ENCODE measurements at regions not wholly inside any gene's neighbourhood (a gene's known extent, or its start where the extent isn't known, plus 50 kb on each side); places are given as distances from the start of the nearest gene placed in this dataset.
"Not testable (repeated sequence)": the region's sequence is repeated elsewhere in the genome, so short reads cannot be mapped to it uniquely, and the experiment has no call there.

DNA sequence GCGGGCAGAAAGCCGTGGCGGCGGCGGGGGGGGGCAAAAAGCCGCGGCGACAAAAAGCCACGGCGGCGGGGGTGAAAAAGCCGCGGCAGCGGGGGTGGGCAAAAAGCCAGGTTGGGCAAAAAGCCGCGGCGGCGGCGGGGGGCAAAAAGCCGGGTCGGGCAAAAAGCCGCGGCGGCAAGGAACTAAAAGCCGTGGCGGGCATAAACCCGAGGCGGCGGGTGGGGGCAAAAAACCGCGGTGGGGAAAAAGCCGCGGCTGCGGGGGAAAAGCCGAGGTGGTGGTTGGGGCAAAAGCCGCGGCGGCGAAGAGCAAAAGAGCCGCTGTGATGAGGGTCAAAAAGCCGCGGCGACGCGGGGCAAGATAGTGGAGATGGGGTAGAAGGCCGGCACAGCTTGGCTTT, 1834.2 kb downstream of the FOXD4L5 start:
- not testable (repeated sequence) for H3K4me3 ChIP-seq (ENCODE audit: low read length); DNase-seq (ENCODE audit: low read depth)

GRCh38 chr9:63425123-63425522, 1859.9 kb downstream of the FOXD4L5 start:
- H3K4me3 ChIP-seq (ENCODE audit: low read length); DNase-seq (ENCODE audit: low read depth): not testable (repeated sequence)

- not testable (repeated sequence) for DNase-seq (ENCODE audit: low read depth); H3K4me3 ChIP-seq (ENCODE audit: low read length)
Observed at GRCh38 chr9:63390897-63391296, 1894.1 kb downstream of the FOXD4L5 start.

DNA sequence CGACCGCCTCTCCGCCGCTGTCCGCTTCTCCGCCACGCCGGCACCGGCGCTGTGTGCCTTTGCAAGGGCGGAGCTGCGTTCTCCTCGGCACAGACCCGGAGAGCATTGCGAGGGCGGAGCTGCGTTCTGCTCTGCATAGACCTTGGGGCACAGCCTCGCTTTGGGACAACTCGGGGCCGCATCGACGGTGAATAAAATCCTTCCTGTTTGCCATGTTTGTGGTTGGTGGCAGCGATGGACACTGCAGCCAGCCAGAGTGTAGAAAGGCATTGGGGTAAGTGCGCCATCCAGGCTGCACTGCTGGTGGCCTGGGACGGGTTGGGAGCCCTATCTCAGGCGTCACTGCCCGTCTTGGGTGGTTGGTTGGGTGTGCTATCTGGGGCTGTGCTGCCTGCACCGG, 1899.5 kb downstream of the FOXD4L5 start:
- DNase-seq (ENCODE audit: low read depth), result not testable (repeated sequence)

DNA sequence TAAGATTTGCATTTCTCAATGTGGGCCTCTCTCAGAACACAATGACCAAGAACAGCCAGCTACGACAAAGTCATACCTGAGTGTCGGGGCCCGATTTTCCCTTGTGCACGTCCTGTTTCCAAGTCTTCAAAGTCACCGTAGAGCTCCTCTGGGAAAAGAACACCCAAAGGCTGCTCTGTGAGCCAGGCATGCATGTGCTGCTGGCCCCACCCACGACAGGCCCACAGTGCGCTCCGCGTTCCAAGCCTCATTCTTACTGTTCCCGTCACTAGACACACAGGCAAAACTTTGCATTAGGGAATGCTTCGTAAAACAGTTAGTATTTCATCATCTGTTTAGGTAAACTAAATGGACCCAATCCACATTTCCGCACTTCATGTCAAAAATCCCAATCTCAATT, 1905.1 kb downstream of the FOXD4L5 start:
- DNase-seq (ENCODE audit: low read depth); H3K4me3 ChIP-seq (ENCODE audit: low read length): not testable (repeated sequence)

More for the DNA sequence above, 1899.5 kb downstream of the FOXD4L5 start:
- H3K4me3 ChIP-seq (ENCODE audit: low read length), result not testable (repeated sequence)

DNA sequence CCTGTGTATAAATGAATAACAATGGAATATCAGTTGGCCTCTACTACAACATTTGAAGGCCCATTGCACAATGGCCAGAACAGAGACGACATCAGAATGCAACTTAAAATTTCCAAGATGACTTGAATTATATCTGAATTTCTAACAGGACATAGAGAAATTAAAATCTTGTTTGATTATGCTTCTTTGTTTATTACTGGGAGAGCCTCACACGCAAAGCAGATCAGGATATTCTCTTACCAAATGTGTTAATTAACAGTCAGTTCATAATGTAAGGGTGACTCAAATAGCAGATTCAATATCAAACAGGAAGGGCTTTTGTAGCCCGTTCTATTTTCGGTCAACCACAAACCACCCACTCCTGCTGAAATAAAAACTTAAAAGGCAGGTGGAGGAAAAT, 1930.8 kb downstream of the FOXD4L5 start:
- not testable (repeated sequence) for DNase-seq (ENCODE audit: low read depth); H3K4me3 ChIP-seq (ENCODE audit: low read length)

GRCh38 chr9:63347347-63347746, 1937.7 kb downstream of the FOXD4L5 start:
- not testable (repeated sequence) for H3K4me3 ChIP-seq (ENCODE audit: low read length); DNase-seq (ENCODE audit: low read depth)

GRCh38 chr9:63346310-63347048, 1938.5 kb downstream of the FOXD4L5 start:
- peak; percentile 91 for DNase-seq (ENCODE audit: low read depth)
- not testable (repeated sequence) for H3K4me3 ChIP-seq (ENCODE audit: low read length)

DNA sequence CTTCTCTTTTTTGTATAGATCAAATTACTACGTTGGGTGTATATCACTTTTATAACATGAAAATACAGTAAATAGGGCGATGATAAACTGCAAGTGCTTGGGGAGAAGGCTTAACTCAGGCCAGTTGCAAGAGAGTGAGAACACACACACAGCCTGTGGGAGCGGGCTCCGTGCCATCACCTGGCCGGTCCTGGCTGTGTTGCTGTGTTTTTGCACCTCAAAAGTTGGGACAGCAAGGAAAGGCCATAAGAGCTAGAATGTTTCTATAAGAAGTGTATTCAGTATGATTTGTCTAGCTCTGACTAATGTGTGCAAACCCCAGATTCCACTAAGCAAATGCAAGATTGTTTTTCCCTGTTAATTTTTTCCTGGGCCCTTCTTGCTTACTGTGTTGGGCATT, 1940.6 kb downstream of the FOXD4L5 start:
- H3K4me3 ChIP-seq (ENCODE audit: low read length); DNase-seq (ENCODE audit: low read depth): not testable (repeated sequence)

DNA sequence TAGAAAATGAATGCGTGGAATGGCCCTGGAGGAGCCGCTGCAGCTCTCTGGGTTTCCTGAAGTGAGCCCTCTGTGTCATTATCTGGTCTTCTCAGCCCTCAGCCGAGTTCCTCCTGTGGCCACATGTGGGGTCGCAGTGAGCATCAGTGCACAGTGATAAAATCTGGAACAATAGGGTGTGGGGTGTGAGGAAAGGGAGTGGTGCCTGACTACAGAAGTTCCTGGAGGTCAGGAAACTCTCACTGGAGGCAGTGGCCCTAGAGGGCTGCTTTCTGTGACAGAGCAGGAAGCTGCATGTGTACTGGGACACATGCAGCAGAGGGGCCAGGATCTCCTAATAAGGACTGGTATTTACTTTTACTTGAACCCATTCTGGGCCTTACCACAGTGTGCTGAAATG, 1942.5 kb downstream of the FOXD4L5 start:
- H3K4me3 ChIP-seq (ENCODE audit: low read length), result not testable (repeated sequence)
- peak; percentile 1 for DNase-seq (ENCODE audit: low read depth)

DNA sequence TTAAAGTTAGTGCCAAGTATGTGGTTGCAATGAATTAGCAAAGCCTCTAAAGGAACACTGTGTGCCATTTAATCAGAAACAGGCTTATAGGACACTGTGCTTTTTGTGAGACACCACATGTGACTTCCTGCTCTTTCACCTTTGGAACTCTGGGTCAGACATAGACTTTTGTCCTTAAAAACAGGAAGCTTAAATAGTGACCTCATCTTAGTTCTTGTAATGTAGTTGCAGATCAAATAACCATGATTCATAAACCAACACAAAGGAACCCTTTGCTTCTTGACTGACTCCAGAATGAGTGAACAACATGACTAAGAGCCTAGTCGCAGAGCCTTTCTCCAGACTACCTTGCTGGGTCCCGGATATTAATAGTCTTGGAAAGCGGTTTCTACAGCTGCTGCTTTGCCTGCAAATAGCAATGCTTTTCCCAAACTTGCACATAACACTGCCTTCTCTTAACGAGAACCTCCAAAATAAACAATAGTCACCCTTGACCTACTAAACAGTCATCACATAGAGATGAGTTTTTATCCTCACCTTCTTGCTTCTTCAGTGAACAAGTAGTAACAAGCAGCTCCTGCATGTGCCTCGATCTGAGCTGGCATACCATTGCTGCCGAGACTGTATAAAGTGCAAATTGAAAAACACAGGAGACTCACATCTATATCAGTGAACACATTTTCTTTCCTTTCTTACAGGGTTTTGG, 1947.0 kb downstream of the FOXD4L5 start:
- DNase-seq (ENCODE audit: low read depth), result peak; percentile 88
- H3K4me3 ChIP-seq (ENCODE audit: low read length), result not testable (repeated sequence)

DNA sequence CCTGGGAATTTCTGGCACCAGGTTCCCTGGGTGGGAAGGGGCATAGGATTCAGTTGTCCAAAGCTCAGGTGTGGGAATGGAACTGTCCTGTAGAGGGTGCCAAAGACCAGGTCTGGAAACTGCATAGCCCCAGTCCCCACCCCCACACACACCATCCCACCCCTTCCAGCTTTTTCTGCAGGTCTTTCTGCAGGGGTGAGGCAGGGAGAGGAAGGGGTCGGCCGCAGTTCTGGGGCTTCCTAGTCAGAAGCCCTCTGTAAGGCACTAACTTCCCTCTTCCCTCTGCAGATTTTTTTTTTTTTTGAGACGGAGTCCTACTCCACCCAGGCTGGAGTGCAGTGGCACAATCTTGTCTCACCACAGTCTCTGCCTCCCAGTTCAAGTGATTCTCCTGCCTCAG, 1949.7 kb downstream of the FOXD4L5 start:
- H3K4me3 ChIP-seq (ENCODE audit: low read length); DNase-seq (ENCODE audit: low read depth): not testable (repeated sequence)

- DNase-seq (ENCODE audit: low read depth), result not testable (repeated sequence)
Observed at GRCh38 chr9:63334187-63334586, 1950.8 kb downstream of the FOXD4L5 start.

DNA sequence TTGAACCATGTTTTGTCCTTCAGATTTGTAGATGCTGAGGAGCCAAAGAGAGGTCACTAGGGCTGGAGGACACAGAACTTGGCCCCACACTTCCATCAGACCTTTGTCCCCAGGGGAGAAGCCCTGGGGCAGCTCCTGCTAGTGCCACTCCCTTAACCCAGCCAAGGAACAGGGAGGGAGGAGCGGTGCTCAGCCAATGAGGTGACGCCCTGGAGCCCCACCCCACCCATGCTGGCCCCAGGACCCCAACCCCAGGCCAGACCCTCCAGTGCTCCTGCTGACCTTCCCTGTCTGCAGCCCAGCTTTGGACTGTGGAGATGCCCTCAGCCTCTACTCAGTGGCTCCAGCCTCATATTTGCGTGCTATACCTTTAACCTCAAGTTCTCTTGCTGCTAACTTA, 1951.9 kb downstream of the FOXD4L5 start:
- DNase-seq (ENCODE audit: low read depth); H3K4me3 ChIP-seq (ENCODE audit: low read length): not testable (repeated sequence)

More at GRCh38 chr9:63334187-63334586, 1950.8 kb downstream of the FOXD4L5 start:
- H3K4me3 ChIP-seq (ENCODE audit: low read length), result not testable (repeated sequence)

DNA sequence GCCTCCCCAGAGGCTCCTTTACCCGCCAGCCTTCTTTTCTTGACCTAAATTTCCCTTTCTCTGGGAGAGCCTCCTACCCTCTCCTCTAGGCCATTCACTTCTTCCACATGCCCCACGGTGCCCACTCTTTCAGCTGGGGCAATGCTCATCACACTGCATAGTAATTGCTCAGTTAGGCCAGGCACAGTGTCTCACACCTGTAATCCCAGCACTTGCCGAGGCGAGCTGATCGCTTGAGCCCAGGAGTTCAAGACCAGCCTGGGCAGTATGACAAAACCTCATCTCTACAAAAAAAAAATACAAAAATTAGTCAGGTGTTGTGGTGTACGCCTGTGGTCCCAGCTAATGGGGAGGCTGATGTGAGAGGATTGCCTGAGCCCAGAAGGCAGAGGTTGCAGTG, 1956.7 kb downstream of the FOXD4L5 start:
- not testable (repeated sequence) for H3K4me3 ChIP-seq (ENCODE audit: low read length); DNase-seq (ENCODE audit: low read depth)

- DNase-seq (ENCODE audit: low read depth); H3K4me3 ChIP-seq (ENCODE audit: low read length): not testable (repeated sequence)
Observed at GRCh38 chr9:63327211-63327610, 1957.8 kb downstream of the FOXD4L5 start.

DNA sequence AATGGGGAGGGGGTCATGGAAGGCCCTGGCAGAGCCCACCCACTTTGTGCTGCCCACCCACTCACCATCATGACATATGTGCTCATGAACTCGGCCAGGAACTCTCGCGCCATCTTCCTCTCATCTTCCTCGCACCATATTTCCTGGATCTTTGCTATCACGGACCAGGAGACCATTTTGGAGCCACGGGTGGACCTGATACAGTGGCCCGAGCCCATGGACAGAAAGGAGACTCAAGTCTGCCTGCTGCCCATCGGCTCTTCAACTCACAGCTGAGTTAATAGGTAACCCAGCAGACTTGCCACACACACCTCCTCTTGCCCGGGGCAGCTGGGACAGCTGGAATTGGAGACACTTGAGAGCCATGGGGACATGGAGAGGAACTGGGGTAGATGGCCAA, 1958.3 kb downstream of the FOXD4L5 start:
- not testable (repeated sequence) for DNase-seq (ENCODE audit: low read depth); H3K4me3 ChIP-seq (ENCODE audit: low read length)

GRCh38 chr9:63325696-63326095, 1959.3 kb downstream of the FOXD4L5 start:
- not testable (repeated sequence) for H3K4me3 ChIP-seq (ENCODE audit: low read length); DNase-seq (ENCODE audit: low read depth)

DNA sequence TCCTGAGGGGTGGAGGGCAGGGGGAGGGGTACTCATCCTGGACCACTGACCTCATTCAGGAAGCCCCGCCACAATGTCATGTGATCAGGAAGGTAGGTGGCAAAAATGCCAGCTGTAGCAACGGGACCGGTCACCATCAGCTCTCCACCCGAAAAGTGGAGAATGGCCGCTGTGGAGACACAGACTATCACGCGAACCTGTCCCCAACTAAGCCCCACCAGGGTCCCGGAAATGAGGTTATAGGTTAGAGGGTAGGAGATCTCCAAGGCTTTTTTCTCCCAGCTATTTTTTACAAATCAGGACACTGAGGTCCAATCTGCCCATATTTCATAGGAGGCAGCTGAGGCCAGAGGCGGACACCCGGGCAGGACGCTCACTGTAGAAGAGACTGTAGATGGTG, 1966.9 kb downstream of the FOXD4L5 start:
- not testable (repeated sequence) for DNase-seq (ENCODE audit: low read depth); H3K4me3 ChIP-seq (ENCODE audit: low read length)

GRCh38 chr9:63315387-63315786, 1969.6 kb downstream of the FOXD4L5 start:
- H3K4me3 ChIP-seq (ENCODE audit: low read length); DNase-seq (ENCODE audit: low read depth): not testable (repeated sequence)

GRCh38 chr9:63296848-63297247, 1988.2 kb downstream of the FOXD4L5 start:
- DNase-seq (ENCODE audit: low read depth); H3K4me3 ChIP-seq (ENCODE audit: low read length): not testable (repeated sequence)
